ENCODE measurements at regions not wholly inside any gene's neighbourhood (a gene's known extent, or its start where the extent isn't known, plus 50 kb on each side); places are given as distances from the start of the nearest gene placed in this dataset.
"Not testable (repeated sequence)": the region's sequence is repeated elsewhere in the genome, so short reads cannot be mapped to it uniquely, and the experiment has no call there.

DNA sequence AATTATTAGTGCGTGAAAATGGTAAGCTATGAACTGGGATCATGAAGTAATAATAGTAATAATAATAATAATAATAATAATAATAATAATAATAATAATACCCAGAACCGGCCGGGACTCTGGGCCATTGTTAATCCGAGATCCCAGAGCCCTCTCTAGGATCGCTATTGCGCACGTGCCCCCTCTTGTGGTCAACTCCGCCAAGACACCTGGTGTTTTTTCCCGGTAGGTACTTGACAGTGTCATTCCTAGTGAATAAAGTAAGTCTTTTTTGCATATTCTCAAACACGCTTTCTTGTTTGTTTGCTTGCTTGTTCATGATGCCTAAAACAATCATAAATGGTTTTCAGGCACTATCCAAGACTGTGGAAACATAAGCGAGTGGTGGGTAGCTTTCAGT, 513.7 kb downstream of the RPIA start:
- not testable (repeated sequence) for H3K4me1 ChIP-seq; H3K36me3 ChIP-seq; H3K9me3 ChIP-seq; H3K4me3 ChIP-seq (ENCODE audit: low read depth, low read length); H3K27me3 ChIP-seq
- TF ChIP-seq, protein P1, sequence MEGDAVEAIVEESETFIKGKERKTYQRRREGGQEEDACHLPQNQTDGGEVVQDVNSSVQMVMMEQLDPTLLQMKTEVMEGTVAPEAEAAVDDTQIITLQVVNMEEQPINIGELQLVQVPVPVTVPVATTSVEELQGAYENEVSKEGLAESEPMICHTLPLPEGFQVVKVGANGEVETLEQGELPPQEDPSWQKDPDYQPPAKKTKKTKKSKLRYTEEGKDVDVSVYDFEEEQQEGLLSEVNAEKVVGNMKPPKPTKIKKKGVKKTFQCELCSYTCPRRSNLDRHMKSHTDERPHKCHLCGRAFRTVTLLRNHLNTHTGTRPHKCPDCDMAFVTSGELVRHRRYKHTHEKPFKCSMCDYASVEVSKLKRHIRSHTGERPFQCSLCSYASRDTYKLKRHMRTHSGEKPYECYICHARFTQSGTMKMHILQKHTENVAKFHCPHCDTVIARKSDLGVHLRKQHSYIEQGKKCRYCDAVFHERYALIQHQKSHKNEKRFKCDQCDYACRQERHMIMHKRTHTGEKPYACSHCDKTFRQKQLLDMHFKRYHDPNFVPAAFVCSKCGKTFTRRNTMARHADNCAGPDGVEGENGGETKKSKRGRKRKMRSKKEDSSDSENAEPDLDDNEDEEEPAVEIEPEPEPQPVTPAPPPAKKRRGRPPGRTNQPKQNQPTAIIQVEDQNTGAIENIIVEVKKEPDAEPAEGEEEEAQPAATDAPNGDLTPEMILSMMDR (IDR thresholded peaks at IDR 0.05; ENCODE audit: low read depth, low read length), result peak; percentile 47
- DNase-seq, result peak; percentile 42

DNA sequence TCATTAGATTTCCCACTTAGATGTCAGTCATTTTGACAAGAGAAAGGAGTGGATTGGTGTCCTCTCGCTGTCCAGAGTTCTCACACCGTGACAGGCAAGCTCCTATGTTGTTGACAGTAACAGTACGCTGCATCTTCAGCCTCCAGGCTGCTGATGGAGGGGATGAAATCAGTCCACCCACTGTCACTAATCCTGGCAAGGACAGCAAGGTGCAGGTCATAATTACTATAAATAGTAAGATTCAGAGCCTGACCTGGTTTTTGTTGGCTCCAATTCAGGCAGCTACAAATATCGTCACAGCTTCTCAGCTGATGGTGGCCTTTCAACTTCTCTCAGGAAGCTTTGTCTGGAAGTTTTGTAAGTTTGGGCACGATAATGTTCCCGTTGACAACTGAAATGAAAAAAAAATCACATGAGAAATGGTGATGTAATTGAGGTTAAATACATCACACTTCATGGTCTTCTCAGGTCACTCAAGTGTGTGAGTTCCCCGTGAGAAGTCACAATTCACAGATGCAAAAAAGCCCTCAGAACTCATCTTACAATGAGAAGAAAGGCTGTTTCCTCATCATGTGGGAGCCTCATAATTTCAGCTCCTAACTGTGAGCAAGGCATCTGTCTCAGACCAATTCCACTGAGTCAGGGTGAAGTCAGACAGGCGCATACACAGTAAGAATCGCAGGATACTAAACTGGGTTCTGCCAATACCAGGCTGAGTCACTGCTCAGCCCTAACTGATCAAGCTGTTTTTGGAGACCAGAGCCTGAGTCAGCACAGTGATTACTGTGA, 516.9 kb downstream of the RPIA start:
- H3K27me3 ChIP-seq; H3K4me3 ChIP-seq (ENCODE audit: low read depth, low read length); H3K4me1 ChIP-seq; H3K9me3 ChIP-seq; DNase-seq; H3K36me3 ChIP-seq: not testable (repeated sequence)

DNA sequence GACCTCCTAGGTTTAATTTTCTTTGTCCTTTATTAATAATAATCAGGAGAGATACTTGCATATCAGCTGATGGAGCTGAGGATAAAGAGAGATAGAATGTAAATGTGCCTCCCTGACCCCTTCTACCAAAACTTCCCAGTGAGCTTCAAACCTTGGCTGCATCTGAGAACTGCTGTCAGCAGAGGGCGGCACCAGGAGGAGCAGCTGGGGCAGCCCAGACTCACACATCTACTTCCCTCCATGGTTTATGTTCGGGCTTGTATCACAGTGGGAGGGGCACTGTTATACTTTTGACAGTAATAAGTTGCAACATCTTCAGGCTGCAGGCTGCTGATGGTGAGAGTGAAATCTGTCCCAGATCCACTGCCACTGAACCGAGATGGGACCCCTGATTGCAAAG, 521.7 kb downstream of the RPIA start:
- not testable (repeated sequence) for H3K9me3 ChIP-seq; DNase-seq; H3K27me3 ChIP-seq; H3K4me3 ChIP-seq (ENCODE audit: low read depth, low read length); H3K4me1 ChIP-seq; H3K36me3 ChIP-seq

DNA sequence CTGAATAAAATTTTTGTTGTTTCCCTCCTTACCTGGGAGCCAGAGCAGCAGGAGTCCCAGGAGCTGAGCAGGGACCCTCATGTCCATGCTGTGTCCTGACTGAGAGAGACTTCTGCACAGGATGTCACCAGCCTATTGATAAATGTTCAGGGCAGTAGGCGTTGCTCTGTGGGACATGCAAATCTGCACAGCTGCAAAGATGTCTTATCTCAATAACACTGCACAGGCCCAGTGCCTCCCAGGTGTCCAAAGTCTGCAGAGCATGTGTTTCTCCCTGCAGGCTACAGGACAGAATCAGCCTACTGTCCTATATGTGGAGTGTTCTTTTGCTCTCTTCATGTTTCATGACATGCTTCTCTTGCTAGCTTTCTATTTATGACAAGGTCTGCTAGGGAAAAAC, 522.3 kb downstream of the RPIA start:
- H3K4me1 ChIP-seq; H3K27me3 ChIP-seq; H3K4me3 ChIP-seq (ENCODE audit: low read depth, low read length); H3K36me3 ChIP-seq; DNase-seq; H3K9me3 ChIP-seq: not testable (repeated sequence)

DNA sequence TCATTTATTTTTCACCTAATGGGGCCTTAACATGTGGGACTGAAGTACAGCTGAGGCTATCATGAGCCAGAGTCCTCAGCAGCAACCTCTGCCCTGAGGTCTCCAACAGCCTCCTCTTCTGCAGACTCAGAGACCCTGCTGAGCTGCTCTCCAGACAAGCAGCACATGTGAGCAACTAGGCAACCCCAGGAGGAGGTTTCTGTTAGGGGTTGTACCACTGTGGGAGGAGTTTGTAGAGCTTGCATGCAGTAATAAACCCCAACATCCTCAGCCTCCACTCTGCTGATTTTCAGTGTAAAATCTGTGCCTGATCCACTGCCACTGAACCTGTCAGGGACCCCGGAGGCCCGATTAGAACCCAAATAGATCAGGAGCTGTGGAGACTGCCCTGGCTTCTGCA, 530.0 kb downstream of the RPIA start:
- not testable (repeated sequence) for DNase-seq; H3K4me3 ChIP-seq (ENCODE audit: low read depth, low read length); H3K27me3 ChIP-seq; H3K36me3 ChIP-seq; H3K4me1 ChIP-seq; H3K9me3 ChIP-seq

DNA sequence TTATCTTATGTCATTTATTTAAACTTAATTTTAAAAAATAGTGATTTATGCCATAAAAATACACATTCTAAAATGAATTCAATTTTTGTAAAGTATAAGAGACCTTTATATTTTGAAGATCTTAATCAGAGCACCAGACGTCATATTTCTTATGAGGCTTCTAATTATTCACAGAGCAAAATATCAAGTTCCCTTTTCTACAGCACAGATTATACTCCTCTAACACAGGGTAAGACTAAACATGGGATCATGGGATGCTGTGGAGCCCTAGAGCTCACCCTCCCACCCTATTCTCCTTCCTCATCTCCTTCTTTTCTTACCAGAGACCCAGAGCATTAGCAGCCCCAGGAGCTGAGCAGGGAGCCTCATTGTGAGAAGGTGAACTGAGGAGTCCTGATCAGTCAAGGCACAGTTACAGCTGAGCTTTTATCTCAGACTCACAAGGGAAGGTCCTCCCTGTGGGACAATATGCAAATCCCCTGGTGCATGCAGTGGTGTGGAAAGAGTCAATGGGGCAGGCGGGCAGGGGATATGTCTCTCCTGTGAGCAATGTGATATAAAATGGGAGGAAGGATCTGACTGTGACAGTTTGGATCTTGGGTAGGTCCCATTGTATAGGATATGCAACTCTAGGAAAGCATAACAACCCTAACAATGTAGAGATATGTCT, 530.7 kb downstream of the RPIA start:
- not testable (repeated sequence) for H3K27me3 ChIP-seq; H3K4me3 ChIP-seq (ENCODE audit: low read depth, low read length); DNase-seq; H3K9me3 ChIP-seq; H3K4me1 ChIP-seq; H3K36me3 ChIP-seq

DNA sequence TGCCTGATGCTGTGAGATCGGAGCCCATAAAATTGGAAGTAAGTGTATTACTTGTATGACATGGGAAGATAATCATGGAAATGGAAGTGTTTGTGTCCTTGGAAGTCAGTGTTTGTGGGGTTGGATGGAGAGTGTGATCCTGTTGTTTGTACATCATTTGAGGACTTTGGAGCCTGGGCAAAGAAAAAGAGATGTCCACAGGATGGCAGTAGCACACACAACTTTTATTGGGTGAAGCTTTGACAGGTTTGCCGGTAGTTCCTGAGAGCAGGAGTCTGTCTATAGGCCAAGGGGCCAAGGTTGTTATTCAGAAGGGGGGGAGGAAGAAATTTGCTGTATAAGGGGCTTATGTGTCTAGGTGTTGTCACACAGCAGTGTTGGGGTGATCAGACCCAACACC, 533.3 kb downstream of the RPIA start:
- not testable (repeated sequence) for DNase-seq, H3K9me3 ChIP-seq

DNA sequence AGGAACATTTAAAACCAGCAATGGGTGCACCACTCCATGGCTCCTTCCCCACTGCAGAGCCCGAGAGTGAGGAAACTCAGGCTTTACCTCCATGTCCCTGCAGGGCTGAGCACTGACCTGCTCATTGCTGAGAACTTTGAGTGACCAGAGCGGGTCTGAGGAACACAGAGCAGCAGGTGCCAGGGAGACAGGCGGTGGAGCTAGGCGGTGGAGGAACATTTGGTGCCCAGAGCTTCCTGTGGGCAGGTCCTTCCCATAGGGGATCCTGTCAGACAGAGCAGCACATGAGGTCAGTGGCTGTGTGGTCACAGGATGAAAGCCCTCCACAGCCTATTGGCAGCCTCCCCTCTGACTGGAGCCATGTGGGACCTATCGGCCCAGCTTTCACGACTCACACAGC, 538.5 kb downstream of the RPIA start:
- H3K4me3 ChIP-seq (ENCODE audit: low read depth, low read length); H3K4me1 ChIP-seq; H3K27me3 ChIP-seq; DNase-seq; H3K9me3 ChIP-seq; H3K36me3 ChIP-seq: not testable (repeated sequence)

More for the DNA sequence above, 533.3 kb downstream of the RPIA start:
- H3K36me3 ChIP-seq; H3K4me1 ChIP-seq; H3K4me3 ChIP-seq (ENCODE audit: low read depth, low read length); H3K27me3 ChIP-seq: not testable (repeated sequence)

DNA sequence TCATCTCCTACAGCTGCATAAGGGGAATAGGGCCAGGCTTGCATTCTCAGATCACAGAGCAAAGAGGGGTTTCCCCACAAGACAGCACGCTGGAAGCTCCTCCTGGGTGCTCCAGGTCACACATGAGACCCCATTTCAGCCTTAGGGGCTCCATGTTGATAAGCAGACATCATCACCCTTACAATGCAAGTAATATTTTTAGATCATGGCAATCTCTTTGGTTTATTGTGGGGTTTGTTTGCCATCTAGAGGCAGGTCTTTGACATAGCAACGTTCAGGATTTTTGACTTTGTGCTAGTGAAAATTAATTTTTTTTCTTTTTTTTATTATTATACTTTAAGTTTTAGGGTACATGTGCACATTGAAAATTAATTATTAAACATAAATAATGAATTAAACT, 539.8 kb downstream of the RPIA start:
- not testable (repeated sequence) for H3K4me1 ChIP-seq; H3K9me3 ChIP-seq; DNase-seq; H3K27me3 ChIP-seq; H3K4me3 ChIP-seq (ENCODE audit: low read depth, low read length); H3K36me3 ChIP-seq

DNA sequence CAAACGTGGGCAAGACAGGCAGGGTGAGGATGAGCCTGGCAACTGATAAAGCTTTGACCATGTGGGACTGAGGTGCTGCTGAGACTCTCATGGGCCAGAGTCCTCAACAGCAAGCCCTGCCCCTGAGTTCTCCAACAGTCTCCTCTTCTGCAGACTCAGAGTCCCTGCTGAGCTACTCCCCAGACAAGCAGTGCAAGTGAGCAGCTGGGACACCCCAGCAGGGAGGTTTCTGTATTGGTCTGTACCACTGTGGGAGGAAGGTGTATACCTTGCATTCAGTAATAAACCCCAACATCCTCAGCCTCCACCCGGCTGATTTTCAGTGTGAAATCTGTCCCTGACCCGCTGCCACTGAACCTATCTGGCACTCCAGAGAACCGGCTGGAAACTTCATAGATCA, 542.5 kb downstream of the RPIA start:
- DNase-seq; H3K4me3 ChIP-seq (ENCODE audit: low read depth, low read length); H3K9me3 ChIP-seq; H3K27me3 ChIP-seq; H3K4me1 ChIP-seq; H3K36me3 ChIP-seq: not testable (repeated sequence)

DNA sequence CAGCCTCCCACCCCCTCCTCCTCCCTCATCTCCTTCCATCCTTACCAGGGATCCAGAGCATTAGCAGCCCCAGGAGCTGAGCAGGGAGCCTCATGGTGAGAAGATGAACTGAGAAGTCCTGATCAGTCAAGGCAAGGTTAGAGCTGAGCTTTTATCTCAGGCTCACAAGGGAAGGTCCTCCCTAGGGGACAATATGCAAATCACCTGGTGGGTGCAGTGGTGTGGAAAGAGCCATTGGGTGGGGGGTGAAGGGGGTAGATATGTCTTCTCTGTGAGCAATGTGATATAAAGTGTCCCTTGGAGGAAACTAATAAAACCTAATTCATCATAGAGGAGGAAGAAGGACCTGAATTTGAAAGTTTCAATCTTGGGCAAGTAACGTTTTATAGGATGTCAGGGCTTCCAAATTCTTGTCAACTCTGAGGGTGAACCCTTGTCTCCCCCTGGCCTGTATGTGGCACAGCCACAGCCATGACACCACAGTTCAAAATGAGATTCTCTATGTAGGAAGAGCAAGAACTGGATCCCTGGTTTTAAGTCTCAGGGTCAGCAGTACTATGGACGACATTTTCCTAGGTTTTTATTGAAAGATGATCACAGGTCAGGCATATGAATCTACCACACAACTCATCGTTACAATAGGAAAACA, 543.5 kb downstream of the RPIA start:
- not testable (repeated sequence) for DNase-seq; H3K36me3 ChIP-seq; H3K4me3 ChIP-seq (ENCODE audit: low read depth, low read length); H3K9me3 ChIP-seq; H3K4me1 ChIP-seq; H3K27me3 ChIP-seq

DNA sequence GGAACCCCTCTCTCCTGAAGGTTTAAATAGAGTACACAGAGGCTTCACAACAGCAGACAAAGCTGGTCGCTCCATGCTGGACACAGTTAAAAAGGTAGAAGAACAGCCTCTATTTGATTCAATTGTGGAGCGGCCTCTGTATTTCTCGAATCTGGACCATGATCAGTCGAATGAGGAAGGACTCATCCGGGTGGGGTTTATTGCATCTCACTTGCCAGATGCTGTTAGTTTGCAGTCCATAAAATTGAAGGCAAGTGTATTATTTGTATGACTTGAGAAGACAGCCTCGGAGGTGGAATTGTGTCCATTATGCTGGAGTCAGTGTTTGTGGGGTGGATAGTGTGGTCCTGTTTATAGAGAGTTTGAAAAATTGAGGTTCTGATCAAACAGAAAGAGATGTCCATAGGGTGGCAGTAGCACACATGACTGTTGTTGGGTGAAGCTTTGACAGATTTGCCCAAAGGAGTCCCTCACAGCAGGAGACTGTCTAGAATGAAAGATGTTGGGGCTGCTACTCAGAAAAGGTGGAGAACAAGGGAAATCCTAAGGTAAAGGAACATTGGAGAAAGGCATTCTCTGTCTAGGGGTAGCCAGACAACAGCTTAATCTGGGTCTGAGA, 545.5 kb downstream of the RPIA start:
- not testable (repeated sequence) for H3K36me3 ChIP-seq; H3K9me3 ChIP-seq; DNase-seq; H3K4me1 ChIP-seq; H3K27me3 ChIP-seq; H3K4me3 ChIP-seq (ENCODE audit: low read depth, low read length)

DNA sequence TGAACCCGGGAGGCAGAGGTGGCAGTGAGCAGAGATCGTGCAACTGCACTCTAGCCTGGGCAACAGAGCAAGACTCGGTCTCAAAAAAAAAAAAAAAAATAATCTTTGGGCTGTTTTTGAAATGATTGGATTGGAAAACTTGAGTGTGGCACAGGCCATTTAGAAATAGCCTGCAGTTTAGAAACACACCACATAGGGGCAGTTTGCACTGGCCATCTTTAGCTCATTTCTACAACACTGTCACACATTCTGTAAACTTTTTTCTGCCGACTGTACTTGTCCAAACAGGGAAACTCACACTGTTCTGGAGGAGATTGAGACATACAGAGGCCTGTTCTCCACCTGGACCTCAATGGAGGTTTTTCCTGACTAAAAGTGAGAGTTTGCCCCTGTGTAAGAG, 546.3 kb downstream of the RPIA start:
- H3K4me1 ChIP-seq; H3K36me3 ChIP-seq; DNase-seq; H3K4me3 ChIP-seq (ENCODE audit: low read depth, low read length); H3K9me3 ChIP-seq; H3K27me3 ChIP-seq: not testable (repeated sequence)
